ENCODE measurements at regions not wholly inside any gene's neighbourhood (a gene's known extent, or its start where the extent isn't known, plus 50 kb on each side); places are given as distances from the start of the nearest gene placed in this dataset.

- H3K4me3 ChIP-seq: no peak overlapping the region
- no peak overlapping the region for H3K27ac ChIP-seq
- no peaks in the 10 kb centered on the region for H3K36me3 ChIP-seq
- TF ChIP-seq POLR2A (IDR thresholded peaks at IDR 0.05): no peak
- no peak for TF ChIP-seq EP300 (IDR thresholded peaks at IDR 0.05)
- TF ChIP-seq POLR2AphosphoS5 (IDR thresholded peaks at IDR 0.05): no peak
- H3K27me3 ChIP-seq: no peaks in the 10 kb centered on the region
- H3K4me1 ChIP-seq: no peaks in the 10 kb centered on the region
- ATAC-seq (ENCODE audit: low FRiP score in 2 of 2) (peak in 1 of 2 donors; percentile 40), DNase-seq (no peak)
- no peaks in the 10 kb centered on the region for H3K9me3 ChIP-seq
- 57 to 70% methylated on average over 3 of the region's 3 CpGs for WGBS, 2 donors
These were observed 114.3 kb upstream of the ODAD2 start for GRCh38 chr10:28113202-28113601.

GRCh38 chr10:28111712-28112111 lies 112.8 kb upstream of the ODAD2 start:
- Histone ChIP-seq H3K4me3 (no peak overlapping the region), H3K27me3 (no peaks in the 10 kb centered on the region), H3K36me3 (no peaks in the 10 kb centered on the region), H3K9me3 (no peaks in the 10 kb centered on the region), H3K27ac (no peak overlapping the region), H3K4me1 (no peaks in the 10 kb centered on the region)
- TF ChIP-seq POLR2A (IDR thresholded peaks at IDR 0.05) (no peak), CTCF (IDR thresholded peaks at IDR 0.05) (no peak), EP300 (IDR thresholded peaks at IDR 0.05) (no peak), POLR2AphosphoS5 (IDR thresholded peaks at IDR 0.05) (no peak)
- DNase-seq: no peak
- WGBS, 2 donors: 76 to 91% methylated on average over 2 of the region's 2 CpGs
- ATAC-seq (ENCODE audit: low FRiP score in 2 of 2): peak in 1 of 2 donors; percentile 6

- no peaks in the 10 kb centered on the region for H3K9me3 ChIP-seq
These were observed 106.7 kb upstream of the ODAD2 start for GRCh38 chr10:28105561-28105960.

GRCh38 chr10:28097633-28098032 lies 98.8 kb upstream of the ODAD2 start:
- Histone ChIP-seq H3K27ac (no peak overlapping the region), H3K36me3 (no peaks in the 10 kb centered on the region), H3K4me3 (no peak overlapping the region), H3K9me3 (no peaks in the 10 kb centered on the region), H3K27me3 (no peaks in the 10 kb centered on the region), H3K4me1 (no peaks in the 10 kb centered on the region)
- TF ChIP-seq EP300 (IDR thresholded peaks at IDR 0.05) (no peak), CTCF (IDR thresholded peaks at IDR 0.05) (no peak), POLR2AphosphoS5 (IDR thresholded peaks at IDR 0.05) (no peak), POLR2A (IDR thresholded peaks at IDR 0.05) (no peak)
- ATAC-seq (ENCODE audit: low FRiP score in 2 of 2) (no peak), DNase-seq (no peak)
- 81 to 88% methylated on average over 3 of the region's 3 CpGs for WGBS, 2 donors

More at GRCh38 chr10:28105561-28105960, 106.7 kb upstream of the ODAD2 start:
- Histone ChIP-seq H3K4me3 (no peak overlapping the region), H3K4me1 (no peaks in the 10 kb centered on the region), H3K27me3 (no peaks in the 10 kb centered on the region), H3K27ac (no peak overlapping the region), H3K36me3 (no peaks in the 10 kb centered on the region)
- DNase-seq (no peak), ATAC-seq (ENCODE audit: low FRiP score in 2 of 2) (no peak)
- no peak for TF ChIP-seq POLR2A (IDR thresholded peaks at IDR 0.05)
- no peak for TF ChIP-seq CTCF (IDR thresholded peaks at IDR 0.05)
- TF ChIP-seq POLR2AphosphoS5 (IDR thresholded peaks at IDR 0.05): no peak
- no peak for TF ChIP-seq EP300 (IDR thresholded peaks at IDR 0.05)
- WGBS, 2 donors: 93 to 96% methylated on average over 8 of the region's 8 CpGs

GRCh38 chr10:28095791-28096378 lies 97.0 kb upstream of the ODAD2 start:
- no peaks in the 10 kb centered on the region for H3K36me3 ChIP-seq
- TF ChIP-seq POLR2A (IDR thresholded peaks at IDR 0.05) (no peak), CTCF (IDR thresholded peaks at IDR 0.05) (no peak), EP300 (IDR thresholded peaks at IDR 0.05) (no peak), POLR2AphosphoS5 (IDR thresholded peaks at IDR 0.05) (no peak)
- ATAC-seq (ENCODE audit: low FRiP score in 2 of 2) (no peak), DNase-seq (no peak)
- 74 to 77% methylated on average over 5 of the region's 5 CpGs for WGBS, 2 donors
- no peaks in the 10 kb centered on the region for H3K9me3 ChIP-seq
- H3K4me3 ChIP-seq: no peak overlapping the region
- no peaks in the 10 kb centered on the region for H3K27me3 ChIP-seq
- no peak overlapping the region for H3K27ac ChIP-seq
- H3K4me1 ChIP-seq: no peaks in the 10 kb centered on the region

All from upper lobe of left lung (tissue), 6 donors.